GM21447 (cell line): ENCODE measurements at regions not wholly inside any gene's neighbourhood (a gene's known extent, or its start where the extent isn't known, plus 50 kb on each side); places are given as distances from the start of the nearest gene placed in this dataset.
"Not testable (repeated sequence)": the region's sequence is repeated elsewhere in the genome, so short reads cannot be mapped to it uniquely, and the experiment has no call there.

Experiments used
- ATAC-seq: cut with Tn5 transposase; IDR thresholded peaks from one replicate; pipeline ENCODE4 v1.9.1; 2021; ENCODE audit not compliant: unreplicated experiment

- peak; percentile 84 for ATAC-seq
Observed at GRCh38 chr7:104956753-104957450, 57.1 kb upstream of the KMT2E start.

GRCh38 chr7:104958371-104958865, 55.6 kb upstream of the KMT2E start:
- no peak for ATAC-seq

- ATAC-seq, result not testable (repeated sequence)
Observed at GRCh38 chr7:104959483-104959882, 54.5 kb upstream of the KMT2E start.

GRCh38 chr7:104960741-104961448, 53.1 kb upstream of the KMT2E start:
- peak; percentile 52 for ATAC-seq

GRCh38 chr7:104961821-104962220, 52.2 kb upstream of the KMT2E start:
- ATAC-seq, result no peak

- no peak for ATAC-seq
Observed at GRCh38 chr7:104962781-104963180, 51.2 kb upstream of the KMT2E start.

GRCh38 chr7:104963378-104963990, 50.5 kb upstream of the KMT2E start:
- ATAC-seq, result no peak

- ATAC-seq, result no peak
Observed at GRCh38 chr7:104963991-104964385, 50.0 kb upstream of the KMT2E start.
